HG03575 (cell line): ENCODE measurements at regions not wholly inside any gene's neighbourhood (a gene's known extent, or its start where the extent isn't known, plus 50 kb on each side); places are given as distances from the start of the nearest gene placed in this dataset.
"Not testable (repeated sequence)": the region's sequence is repeated elsewhere in the genome, so short reads cannot be mapped to it uniquely, and the experiment has no call there.

Experiments used
- ATAC-seq: cut with Tn5 transposase; IDR thresholded peaks from one replicate; pipeline ENCODE4 v1.9.1; 2021; ENCODE audit not compliant: unreplicated experiment, insufficient number of reproducible peaks, low FRiP score; ENCODE audit errors: extremely low read depth

GRCh38 chr7:51606601-51607154, 290.1 kb upstream of the COBL start:
- no peak for ATAC-seq

- ATAC-seq: no peak
These were observed 285.8 kb upstream of the COBL start for GRCh38 chr7:51602376-51602775.

- no peak for ATAC-seq
These were observed 284.9 kb upstream of the COBL start for GRCh38 chr7:51601461-51601860.

DNA sequence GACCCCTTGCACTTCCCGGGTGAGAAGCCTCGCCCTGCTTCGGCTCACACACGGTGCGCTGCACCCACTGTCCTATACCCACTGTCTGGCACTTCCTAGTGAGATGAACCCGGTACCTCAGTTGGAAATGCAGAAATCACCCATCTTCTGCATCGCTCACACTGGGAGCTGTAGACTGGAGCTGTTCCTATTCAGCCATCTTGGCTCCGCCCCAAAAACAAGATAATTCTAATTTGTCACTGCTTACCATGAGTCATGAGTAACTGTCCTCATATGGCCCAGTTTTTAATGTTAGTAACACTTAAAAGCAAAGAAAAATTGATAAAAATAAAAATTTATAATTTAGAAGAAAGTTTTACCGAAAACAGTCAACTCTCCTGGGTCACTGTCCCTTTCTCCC, 283.3 kb upstream of the COBL start:
- ATAC-seq: not testable (repeated sequence)

GRCh38 chr7:51593628-51594027, 277.0 kb upstream of the COBL start:
- ATAC-seq: no peak

DNA sequence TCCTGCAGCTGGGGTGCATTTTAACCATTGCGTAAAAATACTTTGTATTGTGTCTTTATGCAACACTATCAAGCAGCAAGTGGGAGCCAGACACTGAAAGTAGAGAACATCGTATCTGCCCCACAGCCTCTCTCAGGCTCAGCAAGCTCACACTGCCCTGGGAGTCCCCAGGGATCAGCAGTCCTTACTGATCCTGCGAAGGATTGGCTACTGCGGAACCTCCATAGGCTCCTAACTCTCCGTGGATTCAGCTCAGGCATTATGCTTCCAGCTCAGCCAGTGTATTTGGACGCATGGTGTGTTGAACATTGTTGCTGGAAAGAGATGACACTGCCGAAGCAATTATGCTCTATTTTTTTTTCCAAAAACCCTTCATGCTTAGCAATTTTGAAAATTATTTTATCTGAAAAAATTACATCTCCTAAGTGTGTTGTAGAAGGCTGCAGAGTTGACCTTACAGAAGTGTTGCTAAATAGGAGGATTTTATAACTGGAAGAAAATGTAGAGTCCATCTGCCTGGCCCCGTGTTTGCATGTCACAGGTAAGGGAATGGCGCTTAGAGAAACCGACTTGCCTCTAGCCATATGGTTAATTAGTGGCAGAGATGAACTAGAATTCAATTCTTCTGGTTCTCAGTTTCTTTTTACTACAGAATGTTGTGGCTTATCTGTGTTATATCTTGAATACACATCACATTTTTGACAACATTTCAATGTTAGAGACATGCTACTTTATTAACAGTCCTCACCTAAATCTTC, 276.4 kb upstream of the COBL start:
- ATAC-seq: no peak

GRCh38 chr7:51591223-51591622, 274.6 kb upstream of the COBL start:
- no peak for ATAC-seq

GRCh38 chr7:51590746-51591145, 274.1 kb upstream of the COBL start:
- ATAC-seq: no peak

GRCh38 chr7:51589111-51589510, 272.5 kb upstream of the COBL start:
- no peak for ATAC-seq

GRCh38 chr7:51587604-51588003, 271.0 kb upstream of the COBL start:
- no peak for ATAC-seq

DNA sequence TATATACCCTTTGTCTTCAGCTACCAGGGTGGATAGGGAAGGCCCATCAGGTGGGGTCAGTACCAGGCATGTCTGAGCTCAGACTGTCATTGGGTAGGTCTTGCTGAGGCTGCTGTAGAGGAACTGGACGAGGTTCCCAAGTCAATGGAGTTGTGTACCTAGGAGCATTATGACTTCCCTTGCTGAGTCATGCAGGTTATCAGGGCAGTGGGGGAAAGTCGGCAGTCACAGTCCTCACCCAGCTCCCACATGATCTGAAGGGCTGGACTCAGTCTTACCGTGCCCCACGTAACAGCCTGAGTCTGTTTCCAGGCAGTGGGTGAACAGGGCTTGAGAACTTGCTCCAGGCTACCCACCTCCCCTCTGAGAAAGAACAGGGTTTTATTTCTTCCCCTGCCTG, 260.8 kb upstream of the COBL start:
- ATAC-seq: no peak

- no peak for ATAC-seq
These were observed 253.0 kb upstream of the COBL start for GRCh38 chr7:51569581-51569980.

DNA sequence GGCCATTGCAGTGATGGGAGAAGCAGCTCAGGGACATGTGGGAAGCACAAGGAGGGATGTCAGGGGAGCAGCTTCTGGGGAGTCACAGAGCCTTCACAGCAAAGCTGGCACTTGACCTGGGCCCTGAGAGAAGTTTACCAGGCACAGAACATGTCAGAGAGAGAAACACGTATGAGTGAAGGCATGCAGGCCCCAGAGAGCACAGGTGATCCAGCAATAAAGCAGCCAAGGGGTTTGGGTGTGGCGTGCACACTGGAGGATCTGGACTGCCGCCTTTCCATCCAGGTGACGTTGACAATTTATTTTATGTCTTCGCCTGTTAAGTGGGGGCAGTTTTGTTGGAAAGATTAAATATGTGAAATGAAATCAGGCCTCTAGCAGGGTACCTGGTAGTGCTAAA, 252.6 kb upstream of the COBL start:
- ATAC-seq: no peak

DNA sequence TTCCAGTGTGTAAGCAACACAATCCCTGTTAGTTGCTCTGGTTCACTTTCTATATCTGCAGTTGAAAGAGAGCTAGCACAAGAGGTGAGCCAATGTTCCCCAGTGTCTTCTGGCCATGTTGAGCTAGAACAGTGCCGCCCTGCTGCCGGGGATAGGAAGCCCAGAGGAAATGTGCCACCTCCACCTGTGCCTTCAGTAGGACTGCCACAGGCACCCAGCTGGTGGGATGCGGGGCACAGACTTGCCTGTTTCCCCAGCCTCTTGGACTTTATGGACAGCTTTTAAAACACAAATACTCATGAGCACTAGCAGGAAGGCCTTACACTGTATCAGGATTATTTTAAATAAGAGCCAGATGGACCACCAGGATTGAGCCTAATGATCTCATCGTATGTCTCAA, 234.5 kb upstream of the COBL start:
- no peak for ATAC-seq

- no peak for ATAC-seq
These were observed 228.5 kb upstream of the COBL start for GRCh38 chr7:51545131-51545530.

DNA sequence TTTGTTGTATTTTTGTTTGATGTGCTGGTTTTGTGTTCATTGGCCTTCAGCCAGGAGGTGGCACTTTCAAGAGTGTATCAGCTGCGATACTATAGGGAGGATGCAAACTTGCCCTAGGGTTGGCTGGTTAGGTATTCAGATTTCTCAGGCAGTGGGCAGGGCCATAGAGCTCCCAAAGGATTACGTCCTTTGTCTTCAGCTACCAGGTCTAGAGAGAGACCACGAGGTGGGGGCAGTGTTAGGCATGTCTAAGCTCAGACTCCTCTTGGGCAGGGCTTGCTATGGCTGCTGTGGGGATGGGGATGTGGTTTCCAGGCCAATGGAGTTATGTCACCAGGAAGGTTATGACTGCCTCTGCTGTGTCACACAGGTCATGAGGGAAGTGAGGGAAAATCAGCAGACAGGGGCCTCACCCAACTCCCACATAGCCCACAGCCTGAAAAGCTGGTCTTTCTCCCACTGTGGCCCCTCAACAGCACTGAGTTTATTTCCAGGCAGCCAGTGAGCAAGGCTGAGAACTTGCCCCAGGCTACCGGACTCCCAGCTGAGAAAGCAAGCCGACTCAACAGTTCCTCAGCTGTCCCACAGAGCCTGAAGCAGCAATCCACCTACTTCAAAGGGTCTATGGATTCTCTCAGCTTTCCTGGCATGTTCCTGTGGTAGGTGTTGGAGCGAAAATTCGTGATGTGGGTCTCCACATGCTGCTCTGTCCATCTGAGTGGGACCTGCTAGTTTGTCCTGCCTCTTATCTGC, 227.4 kb upstream of the COBL start:
- no peak for ATAC-seq

- ATAC-seq: not testable (repeated sequence)
These were observed 224.3 kb upstream of the COBL start for GRCh38 chr7:51540906-51541305.

DNA sequence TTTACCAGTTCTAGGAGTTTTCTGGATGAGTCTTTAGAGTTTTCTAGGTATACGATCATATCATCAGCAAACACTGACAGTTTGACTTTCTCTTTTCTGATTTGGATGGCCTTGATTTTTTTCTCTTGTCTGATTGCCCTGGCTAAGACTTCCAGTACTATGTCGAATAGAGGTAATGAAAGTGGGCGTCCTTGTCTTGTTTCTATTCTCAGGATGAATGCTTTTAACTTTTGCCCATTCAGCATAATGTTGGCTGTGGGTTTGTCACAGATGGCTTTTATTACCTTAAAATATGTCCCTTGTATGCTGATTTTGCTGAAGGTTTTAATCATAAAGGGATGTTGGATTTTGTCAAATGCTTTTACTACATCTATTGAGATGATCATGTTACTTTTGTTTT, 223.2 kb upstream of the COBL start:
- no peak for ATAC-seq

DNA sequence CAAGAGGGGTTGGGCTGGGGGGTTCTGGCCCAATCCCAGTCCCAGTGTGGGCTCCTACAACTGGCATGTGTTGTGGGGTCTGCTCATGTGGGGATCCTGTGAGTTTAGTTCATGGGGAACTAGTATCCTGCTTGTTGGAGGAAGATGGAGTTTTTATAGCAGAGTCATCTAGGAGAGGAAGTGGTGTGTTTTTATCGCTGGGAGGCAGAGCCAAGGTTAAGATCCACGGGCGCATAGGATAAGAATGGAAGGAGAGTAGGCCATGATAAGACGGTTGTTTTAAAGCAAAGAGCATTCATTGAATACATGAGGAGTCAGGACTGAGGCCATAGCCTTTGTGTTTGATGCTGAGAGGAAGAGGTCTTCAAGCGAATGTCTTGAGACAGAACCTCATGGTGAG, 211.6 kb upstream of the COBL start:
- no peak for ATAC-seq

DNA sequence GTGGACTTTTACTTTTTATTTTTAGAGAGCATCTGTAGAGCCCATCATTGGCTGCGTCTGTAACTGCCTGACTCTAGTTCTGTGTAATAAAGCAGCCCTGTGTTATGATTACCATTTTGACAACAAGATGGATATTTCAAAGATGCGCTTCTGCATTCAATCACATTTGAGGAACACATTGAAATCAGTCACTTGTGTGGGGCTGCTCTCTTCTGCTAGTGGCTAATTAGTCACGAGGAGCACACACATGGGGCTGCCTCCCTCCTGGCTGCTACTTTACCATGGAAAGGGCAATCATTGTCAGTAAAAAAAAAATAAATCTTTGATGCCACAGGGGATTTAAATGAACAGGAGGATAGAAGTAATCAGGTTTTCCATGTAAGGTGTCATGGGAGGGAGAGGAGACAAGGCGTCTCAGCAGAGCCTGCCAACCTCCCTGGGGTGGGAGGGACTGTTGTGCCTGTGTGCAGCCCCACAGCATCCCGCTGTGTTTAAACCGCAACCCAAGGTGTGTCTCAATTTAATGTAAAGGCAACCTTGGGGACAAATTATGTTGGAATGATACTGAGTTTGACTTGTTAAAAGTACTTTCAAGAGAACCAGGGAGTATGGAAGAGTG, 205.2 kb upstream of the COBL start:
- ATAC-seq: no peak
